H1 (cell line): ENCODE measurements at regions not wholly inside any gene's neighbourhood (a gene's known extent, or its start where the extent isn't known, plus 50 kb on each side); places are given as distances from the start of the nearest gene placed in this dataset.

Experiments
- CTCF ChIA-PET: fragments of 300-600 bp; sonication (Branson Sonifier 250); formaldehyde crosslinking; loops from one replicate; lab custom pipeline; 2021; ENCODE audit not compliant: partially characterized antibody; lab: Charles Lee
- POLR2A ChIA-PET: fragments of 300-600 bp; sonication (Branson Sonifier 250); formaldehyde crosslinking; loops from one replicate; lab custom pipeline; 2021; ENCODE audit warnings: inconsistent platforms; ENCODE audit not compliant: partially characterized antibody; lab: Charles Lee
- DNase-seq, 2 experiments: peaks; one replicate each; pipeline versions ENCODE4 v3.0.0 to v3.0.0-alpha.2; 2010 to 2022; ENCODE audit warnings: low spot score in 2 of 2, low read depth in 1 of 2, mixed read lengths in 1 of 2
- FAIRE-seq: peaks from 2 replicates; lab custom pipeline; 2011; peaks lifted over from hg19 to GRCh38; lab: Jason Lieb, UNC
- H2AFZ ChIP-seq: 2 replicates; pipeline ENCODE4 v1.8.1; 2012; ENCODE audit warnings: low read length, inconsistent platforms
- H2AK5ac ChIP-seq: 2 replicates; pipeline ENCODE4 v1.6.1; 2013; ENCODE audit warnings: low read depth, low read length
- H2BK120ac ChIP-seq: replicated peaks from 2 replicates; pipeline ENCODE3; 2013; ENCODE audit warnings: low read depth, low read length, inconsistent platforms
- H2BK12ac ChIP-seq: 2 replicates; pipeline ENCODE4 v1.6.1; 2013; ENCODE audit warnings: low read depth, low read length
- H2BK15ac ChIP-seq: 2 replicates; pipeline ENCODE4 v1.6.1; 2013; ENCODE audit warnings: low read length
- H2BK20ac ChIP-seq: 2 replicates; pipeline ENCODE4 v1.6.1; 2013; ENCODE audit warnings: low read length
- H2BK5ac ChIP-seq: 2 replicates; pipeline ENCODE4 v1.6.1; 2013; ENCODE audit warnings: low read depth, low read length
- H3K14ac ChIP-seq: 2 replicates; pipeline ENCODE4 v1.6.1; 2013; ENCODE audit warnings: inconsistent platforms; ENCODE audit not compliant: insufficient read length
- H3K18ac ChIP-seq: 2 replicates; pipeline ENCODE4 v1.6.1; 2013; ENCODE audit warnings: low read length; ENCODE audit errors: extremely low read depth
- H3K23ac ChIP-seq: 2 replicates; pipeline ENCODE4 v1.6.1; 2013; ENCODE audit warnings: inconsistent platforms; ENCODE audit not compliant: insufficient read length
- H3K23me2 ChIP-seq: 2 replicates; pipeline ENCODE4 v1.6.1; 2013; ENCODE audit warnings: low read depth, low read length
- H3K27ac ChIP-seq: 2 replicates; pipeline ENCODE4 v1.6.1; 2011; ENCODE audit warnings: low read depth, low read length, inconsistent platforms
- H3K27me3 ChIP-seq, 4 experiments: replicated peaks in 1 of 4; 1 replicate in 1 of 4; 2 replicates in 3 of 4; pipeline versions ENCODE4 v1.6.1 to v1.8.1; 2011 to 2013; ENCODE audit warnings: low read length in 3 of 4, mild to moderate bottlenecking in 3 of 4, inconsistent platforms in 2 of 4, mixed read lengths in 2 of 4, moderate library complexity in 1 of 4; ENCODE audit not compliant: control insufficient read depth in 3 of 4, insufficient read depth in 3 of 4; ENCODE audit errors: extremely low read depth in 1 of 4
- H3K36me3 ChIP-seq, 4 experiments: 2 replicates each; pipeline versions ENCODE4 v1.6.1 to v1.8.1; 2011 to 2013; ENCODE audit warnings: mild to moderate bottlenecking in 4 of 4, low read length in 3 of 4, moderate library complexity in 2 of 4, control low read depth in 1 of 4, inconsistent platforms in 1 of 4; ENCODE audit not compliant: insufficient read depth in 4 of 4, control insufficient read depth in 2 of 4
- H3K4ac ChIP-seq: replicated peaks from 2 replicates; pipeline ENCODE3; 2013; ENCODE audit warnings: low read length, low read depth, mixed read lengths, inconsistent platforms; ENCODE audit not compliant: insufficient read length
- H3K4me1 ChIP-seq, 4 experiments: replicated peaks in 1 of 4; 1 replicate in 1 of 4; 2 replicates in 3 of 4; pipeline versions ENCODE4 v1.6.1 to v1.8.1; 2011 to 2013; ENCODE audit warnings: low read length in 3 of 4, inconsistent platforms in 2 of 4, mixed read lengths in 1 of 4; ENCODE audit not compliant: insufficient read depth in 4 of 4, control insufficient read depth in 3 of 4
- H3K4me2 ChIP-seq, 2 experiments: 2 replicates each; pipeline versions ENCODE4 v1.6.1 to v1.8.1; 2011 to 2013; ENCODE audit warnings: low read depth in 2 of 2, low read length in 2 of 2, control low read depth in 1 of 2, inconsistent platforms in 1 of 2, mild to moderate bottlenecking in 1 of 2; ENCODE audit not compliant: insufficient read depth in 1 of 2
- H3K4me3 ChIP-seq, 4 experiments: fragments of 200-600, 300-600 bp in 1 of 4; sonication (generic), shearing (Covaris generic), sonication (Bioruptor Twin) in 1 of 4; 2 replicates each; pipeline versions ENCODE4 v1.5.1 to v1.8.1; 2011 to 2016; ENCODE audit warnings: low read length in 4 of 4, low read depth in 3 of 4, control low read depth in 2 of 4, inconsistent platforms in 2 of 4, mild to moderate bottlenecking in 2 of 4, mixed read lengths in 1 of 4, moderate library complexity in 1 of 4; ENCODE audit not compliant: insufficient read depth in 2 of 4; ENCODE audit errors: extremely low read depth in 1 of 4
- H3K56ac ChIP-seq: replicated peaks from 2 replicates; pipeline ENCODE3; 2013; ENCODE audit warnings: low read depth, mild to moderate bottlenecking, mixed read lengths, low read length, inconsistent platforms; ENCODE audit not compliant: insufficient read length
- H3K79me1 ChIP-seq: 2 replicates; pipeline ENCODE4 v1.6.1; 2013; ENCODE audit warnings: low read depth, low read length, control low read depth
- H3K79me2 ChIP-seq, 2 experiments: 2 replicates each; pipeline versions ENCODE4 v1.6.1 to v1.8.1; 2012 to 2013; ENCODE audit warnings: low read length in 2 of 2, mild to moderate bottlenecking in 2 of 2, inconsistent platforms in 1 of 2; ENCODE audit not compliant: insufficient read depth in 2 of 2, control insufficient read depth in 1 of 2
- H3K9ac ChIP-seq, 4 experiments: replicated peaks in 1 of 4; 1 replicate in 1 of 4; 2 replicates in 3 of 4; pipeline versions ENCODE4 v1.6.1 to v1.8.1; 2011 to 2013; ENCODE audit warnings: low read depth in 3 of 4, low read length in 3 of 4, control low read depth in 2 of 4, mild to moderate bottlenecking in 2 of 4, moderate library complexity in 2 of 4, inconsistent platforms in 1 of 4; ENCODE audit errors: extremely low read depth in 1 of 4
- H3K9me3 ChIP-seq, 2 experiments: 2 replicates each; pipeline versions ENCODE4 v1.6.1 to v1.8.1; 2012 to 2013; ENCODE audit warnings: mild to moderate bottlenecking in 2 of 2, moderate library complexity in 2 of 2, control low read depth in 1 of 2, inconsistent platforms in 1 of 2, low read depth in 1 of 2, low read length in 1 of 2, mixed read lengths in 1 of 2; ENCODE audit not compliant: insufficient read depth in 2 of 2
- H4K20me1 ChIP-seq, 2 experiments: replicated peaks in 1 of 2; 2 replicates each; pipeline versions ENCODE3 to v1.8.1; 2011 to 2013; ENCODE audit warnings: inconsistent platforms in 2 of 2, low read length in 2 of 2, mild to moderate bottlenecking in 1 of 2; ENCODE audit not compliant: insufficient read depth in 2 of 2, control insufficient read depth in 1 of 2
- H4K5ac ChIP-seq: 2 replicates; pipeline ENCODE4 v1.6.1; 2013; ENCODE audit warnings: low read length, low read depth, mixed read lengths, inconsistent platforms; ENCODE audit not compliant: insufficient read length
- H4K8ac ChIP-seq: 2 replicates; pipeline ENCODE4 v1.8.0; 2013; ENCODE audit warnings: mild to moderate bottlenecking, moderate library complexity, low read length, inconsistent platforms; ENCODE audit not compliant: insufficient read depth; ENCODE audit errors: extremely low read depth
- H4K91ac ChIP-seq: replicated peaks from 2 replicates; pipeline ENCODE3; 2013; ENCODE audit warnings: low read length, mixed read lengths, inconsistent platforms; ENCODE audit not compliant: insufficient read length
- CBX5 ChIP-seq: fragments of 300-800, 300-1000 bp; sonication (generic); IDR thresholded peaks from 2 replicates; pipeline ENCODE4 v1.7.1; 2016; ENCODE audit warnings: antibody characterized with exemption, low read length, low read depth
- EP300 ChIP-seq, 2 experiments: IDR thresholded peaks; 1 replicate in 1 of 2; 2 replicates in 1 of 2; pipeline ENCODE4 v1.6.1; 2011 to 2012; ENCODE audit warnings: low read depth in 2 of 2, low read length in 2 of 2, mild to moderate bottlenecking in 2 of 2, borderline replicate concordance in 1 of 2, inconsistent platforms in 1 of 2, moderate library complexity in 1 of 2
- RFX5 ChIP-seq: IDR thresholded peaks from 2 replicates; pipeline ENCODE4 v1.6.1; 2011; ENCODE audit warnings: low read depth, low read length, improper control_type of control experiment, borderline replicate concordance
- RNF2 ChIP-seq: fragments of 200-900, 300-1000 bp; sonication (generic); IDR thresholded peaks from 2 replicates; pipeline ENCODE4 v1.7.1; 2016; ENCODE audit warnings: borderline replicate concordance, low read depth, mild to moderate bottlenecking, antibody characterized with exemption, low read length; ENCODE audit not compliant: poor library complexity, severe bottlenecking; ENCODE audit errors: missing control alignments
- TAF7 ChIP-seq: optimal IDR thresholded peaks from 2 replicates; pipeline ENCODE3; 2011; ENCODE audit warnings: low read depth, mild to moderate bottlenecking, inconsistent platforms, low read length, moderate library complexity, borderline replicate concordance
- WGBS, 2 experiments: shearing (Covaris generic) in 1 of 2; methylation state at CpG; one replicate each; pipeline versions ENCODE4 v1.1.6 to v1.1.7; 2013 to 2015; ENCODE audit warnings: low lambda C conversion rate in 2 of 2, mixed read lengths in 2 of 2, inconsistent platforms in 1 of 2, low coverage in 1 of 2, missing lambda C conversion rate in 1 of 2; ENCODE audit not compliant: insufficient replicate concordance in 2 of 2, insufficient coverage in 1 of 2, insufficient read length in 1 of 2; ENCODE audit errors: extremely low coverage in 1 of 2, missing lambda C conversion rate in 1 of 2; 5-methylcytosine and 5-hydroxymethylcytosine counted together

DNA sequence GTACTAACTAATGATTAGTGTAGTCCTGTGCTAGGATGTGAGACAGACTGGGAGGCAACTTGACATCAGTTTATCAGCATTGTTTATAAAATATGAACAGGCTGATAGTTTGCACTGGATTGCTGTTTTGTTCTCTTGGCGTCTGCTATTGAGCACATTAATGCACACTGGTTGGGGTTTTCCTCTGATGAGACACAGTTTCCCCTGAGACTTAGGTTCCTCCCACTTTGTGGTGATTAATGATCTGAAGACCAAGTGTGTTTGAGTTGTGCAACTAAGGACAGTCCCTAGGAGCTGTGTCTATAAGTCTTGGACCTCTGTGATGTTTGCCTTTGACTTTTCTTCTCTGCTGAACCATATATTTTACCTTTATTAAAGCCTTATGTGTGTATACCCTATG lies 1015.4 kb downstream of the AMY1C start:
- Histone ChIP-seq H2BK12ac (no peak overlapping the region), H2BK120ac (no peak overlapping the region), H2BK20ac (no peak overlapping the region), H4K91ac (no peak overlapping the region), H3K18ac (no peak overlapping the region), H3K27ac (no peak overlapping the region), H3K79me2 (no peaks in the 10 kb centered on the region), H3K4ac (no peak overlapping the region), H2AFZ (no peak overlapping the region), H4K5ac (no peak overlapping the region), H2BK15ac (no peak overlapping the region), H3K9ac (no peak overlapping the region), H3K4me3 (no peak overlapping the region), H4K8ac (no peak overlapping the region), H3K9me3 (no peaks in the 10 kb centered on the region), H3K36me3 (no peaks in the 10 kb centered on the region), H3K14ac (no peak overlapping the region), H3K4me1 (no peaks in the 10 kb centered on the region), H3K23me2 (no peaks in the 10 kb centered on the region), H3K56ac (no peak overlapping the region), H3K79me1 (no peaks in the 10 kb centered on the region), H3K23ac (no peak overlapping the region), H3K27me3 (no peaks in the 10 kb centered on the region), H4K20me1 (no peaks in the 10 kb centered on the region), H3K4me2 (no peak overlapping the region), H2AK5ac (no peak overlapping the region), H2BK5ac (no peak overlapping the region)
- TF ChIP-seq TAF7 (no peak), EP300 (IDR thresholded peaks at IDR 0.05; ENCODE audit: borderline replicate concordance in 1 of 2, low read depth in 2 of 2, low read length in 2 of 2) (no peak), RNF2 (no peak), CBX5 (no peak), RFX5 (no peak)
- FAIRE-seq (no peak), DNase-seq (no peak)
- ChIA-PET CTCF (no interaction called here), POLR2A (no interaction called here)
- 76% methylated on average over 1 of the region's 1 CpG; no CpG with 5 or more reads in 1 of the 2 experiments for WGBS, 2 experiments
